MCF 10A (cell line): ENCODE measurements at regions not wholly inside any gene's neighbourhood (a gene's known extent, or its start where the extent isn't known, plus 50 kb on each side); places are given as distances from the start of the nearest gene placed in this dataset.

Experiments used
- BruUV-seq: library from RNA; stranded (reverse); fragments of 400-500 nt; replicated peaks from 2 replicates; lab custom pipeline; 2021; lab: Mats Ljungman, UMichigan
- CTCF ChIA-PET: fragments of 300-600 bp; sonication (Branson Sonifier 250); formaldehyde crosslinking; extraction: SDS; loops from one replicate; lab custom pipeline; 2021; ENCODE audit warnings: antibody characterized with exemption, inconsistent platforms; lab: Yijun Ruan, JAX
- POLR2A ChIA-PET: fragments of 300-600, 350-650 bp; sonication (Branson Sonifier 250); formaldehyde crosslinking; extraction: SDS; loops from one replicate; lab custom pipeline; 2020; ENCODE audit warnings: antibody characterized with exemption, inconsistent platforms; lab: Yijun Ruan, JAX
- DNase-seq: peaks from one replicate; pipeline ENCODE4 v3.0.0-alpha.2; 2018; ENCODE audit not compliant: unreplicated experiment
- H3K27ac Mint-ChIP-seq: one replicate; pipeline ENCODE4 v1.8.0; 2022; ENCODE audit warnings: mild to moderate bottlenecking, low read depth, mixed read lengths; ENCODE audit not compliant: unreplicated experiment
- H3K27me3 Mint-ChIP-seq: one replicate; pipeline ENCODE4 v1.8.0; 2022; ENCODE audit warnings: mixed read lengths; ENCODE audit not compliant: insufficient read depth, unreplicated experiment
- H3K36me3 Mint-ChIP-seq: one replicate; pipeline ENCODE4 v1.8.0; 2022; ENCODE audit warnings: mild to moderate bottlenecking, moderate library complexity, mixed read lengths; ENCODE audit not compliant: insufficient read depth, unreplicated experiment
- H3K4me1 Mint-ChIP-seq: one replicate; pipeline ENCODE4 v1.8.0; 2022; ENCODE audit warnings: mixed read lengths; ENCODE audit not compliant: insufficient read depth, unreplicated experiment
- H3K4me3 Mint-ChIP-seq: one replicate; pipeline ENCODE4 v1.8.0; 2022; ENCODE audit warnings: mild to moderate bottlenecking, moderate library complexity, mixed read lengths; ENCODE audit not compliant: unreplicated experiment
- H3K9me3 Mint-ChIP-seq: one replicate; pipeline ENCODE4 v1.8.0; 2022; ENCODE audit warnings: mixed read lengths; ENCODE audit not compliant: unreplicated experiment
- CTCF ChIP-seq: fragments of 200-600 bp; IDR thresholded peaks from one replicate; pipeline ENCODE4 v1.8.0; 2022; ENCODE audit warnings: antibody characterized with exemption, mild to moderate bottlenecking; ENCODE audit not compliant: unreplicated experiment
- intact Hi-C: fragments of 100-400 bp; cut with micrococcal nuclease; formaldehyde crosslinking; loops from 2 replicates; pipeline ENCODE4 v1.14.1; 2022

GRCh38 chr5:171619744-171620143 lies 165.9 kb upstream of the SMIM23 start:
- H3K27me3 Mint-ChIP-seq = peaks cover 12% of the 10 kb centered on the region
- peaks cover 9% of the 10 kb centered on the region for H3K9me3 Mint-ChIP-seq
- no peak overlapping the region for H3K27ac Mint-ChIP-seq
- H3K4me1 Mint-ChIP-seq = peaks cover 9% of the 10 kb centered on the region
- BruUV-seq = no TSS peak
- intact Hi-C loops = no loop called here
- H3K36me3 Mint-ChIP-seq = no peaks in the 10 kb centered on the region
- POLR2A ChIA-PET = interaction anchor here (0.6 kb wide), 1 partner anchor 197 kb away, joined by 3 read pairs; no protein-coding TSS in a partner anchor
- TF ChIP-seq CTCF = no peak
- no peak overlapping the region for H3K4me3 Mint-ChIP-seq
- CTCF ChIA-PET = interaction anchor here (0.6 kb wide), 1 partner anchor 35 kb away, joined by 3 read pairs; no protein-coding TSS in a partner anchor
- DNase-seq = no peak

- H3K4me3 Mint-ChIP-seq = no peak overlapping the region
- DNase-seq = peak; percentile 40
- no peak overlapping the region for H3K27ac Mint-ChIP-seq
- H3K4me1 Mint-ChIP-seq = peaks cover 9% of the 10 kb centered on the region
- ChIA-PET POLR2A (interaction anchor here (0.6 kb wide), 1 partner anchor 20 kb away, joined by 3 read pairs; no protein-coding TSS in a partner anchor), CTCF (interaction anchor here (1.1 kb wide), 1 partner anchor 136 kb away, joined by 3 read pairs; no protein-coding TSS in a partner anchor)
- no peak for TF ChIP-seq CTCF
- peaks cover 9% of the 10 kb centered on the region for H3K9me3 Mint-ChIP-seq
- intact Hi-C loops = no loop called here
- H3K36me3 Mint-ChIP-seq = no peaks in the 10 kb centered on the region
- H3K27me3 Mint-ChIP-seq = peaks cover 12% of the 10 kb centered on the region
- no TSS peak for BruUV-seq
Measured at GRCh38 chr5:171622010-171622409, 163.6 kb upstream of the SMIM23 start.

- Mint-ChIP-seq H3K4me3 (no peak overlapping the region), H3K4me1 (peaks cover 9% of the 10 kb centered on the region), H3K27me3 (peaks cover 12% of the 10 kb centered on the region), H3K9me3 (peaks cover 9% of the 10 kb centered on the region), H3K36me3 (no peaks in the 10 kb centered on the region), H3K27ac (no peak overlapping the region)
- no peak for TF ChIP-seq CTCF
- intact Hi-C loops = no loop called here
- BruUV-seq = no TSS peak
- CTCF ChIA-PET = interaction anchor here (0.5 to 0.6 kb wide), 3 partner anchors 384 to 1472 kb away, joined by 3 read pairs; no protein-coding TSS in a partner anchor
- DNase-seq = no peak
- POLR2A ChIA-PET = no interaction called here
Measured at GRCh38 chr5:171623107-171623506, 162.5 kb upstream of the SMIM23 start.

- DNase-seq = no peak
- peaks cover 9% of the 10 kb centered on the region for H3K9me3 Mint-ChIP-seq
- intact Hi-C loops = no loop called here
- ChIA-PET POLR2A (no interaction called here), CTCF (interaction anchor here (0.6 kb wide), 1 partner anchor 427 kb away, joined by 3 read pairs; no protein-coding TSS in a partner anchor)
- peaks cover 9% of the 10 kb centered on the region for H3K4me1 Mint-ChIP-seq
- no peak for TF ChIP-seq CTCF
- no peak overlapping the region for H3K27ac Mint-ChIP-seq
- BruUV-seq = no TSS peak
- H3K27me3 Mint-ChIP-seq = peaks cover 12% of the 10 kb centered on the region
- no peak overlapping the region for H3K4me3 Mint-ChIP-seq
- no peaks in the 10 kb centered on the region for H3K36me3 Mint-ChIP-seq
Measured at GRCh38 chr5:171623551-171624097, 162.0 kb upstream of the SMIM23 start.
